HepG2 (cell line): ENCODE measurements at regions not wholly inside any gene's neighbourhood (a gene's known extent, or its start where the extent isn't known, plus 50 kb on each side); places are given as distances from the start of the nearest gene placed in this dataset.

Experiments
- CTCF ChIP-seq: sonication (generic); formaldehyde crosslinking; IDR thresholded peaks from 2 replicates; pipeline ENCODE4 v1.5.0; 2020; ENCODE audit warnings: mild to moderate bottlenecking, missing genetic modification reagents, moderate library complexity
- PHF8 ChIP-seq: sonication (generic); formaldehyde crosslinking; IDR thresholded peaks from 2 replicates; pipeline ENCODE4 v1.5.0; 2020; ENCODE audit warnings: missing genetic modification reagents
- ZNF292 ChIP-seq: sonication (generic); formaldehyde crosslinking; IDR thresholded peaks from 2 replicates; pipeline ENCODE4 v1.8.1; 2022; ENCODE audit warnings: mild to moderate bottlenecking, low read depth, missing genetic modification reagents, borderline replicate concordance

DNA sequence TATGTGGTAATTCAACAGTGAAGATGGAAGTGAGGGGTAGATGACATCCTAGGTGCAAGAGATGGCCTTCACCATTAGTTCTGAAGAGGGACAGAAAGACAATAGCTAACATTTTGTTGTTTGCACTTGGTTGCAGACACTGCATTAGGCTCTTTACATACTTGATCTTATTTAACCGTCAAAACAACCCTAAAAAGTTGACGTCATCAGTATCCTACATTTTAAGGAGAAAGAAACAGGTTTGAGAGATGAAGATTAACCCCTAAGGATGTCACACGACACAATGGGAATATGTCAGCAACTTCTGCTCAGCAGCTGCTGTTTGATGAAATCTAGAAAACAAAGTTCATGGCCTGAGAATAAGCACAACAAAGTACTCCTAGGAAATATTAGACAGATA is 72.6 kb upstream of the MC3R start:
- TF ChIP-seq CTCF, result no peak
- TF ChIP-seq PHF8 (CRISPR knock-in tag), result no peak
- TF ChIP-seq ZNF292 (CRISPR knock-in tag), result no peak
